ENCODE measurements at regions not wholly inside any gene's neighbourhood (a gene's known extent, or its start where the extent isn't known, plus 50 kb on each side); places are given as distances from the start of the nearest gene placed in this dataset.

DNA sequence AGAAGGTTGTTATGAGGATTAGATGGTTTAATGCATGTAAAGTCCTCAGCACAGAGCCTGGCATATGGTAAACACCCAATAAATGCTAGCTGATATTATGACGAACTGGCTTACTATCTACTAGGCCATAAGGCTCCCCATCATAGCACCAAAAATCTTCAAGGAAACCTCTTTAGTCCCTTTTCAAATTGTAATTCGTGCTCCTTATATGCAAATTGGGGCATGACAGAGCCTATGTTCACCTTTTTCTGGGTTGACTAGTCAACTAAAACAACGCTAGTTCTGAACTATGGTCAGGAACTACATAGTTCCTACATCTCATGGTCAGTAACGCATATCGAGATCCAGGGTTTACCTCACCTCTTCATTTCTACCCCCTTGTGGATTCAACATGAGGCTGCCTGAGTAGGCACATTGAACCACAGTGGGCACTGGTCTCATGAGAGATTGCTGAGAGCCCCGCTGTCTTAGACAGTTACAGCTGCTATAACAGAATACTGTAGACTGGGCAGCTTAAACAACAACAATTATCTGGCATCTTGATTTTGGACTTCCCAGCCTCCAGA is 97.2 kb upstream of the TNFAIP3 start:
- TF ChIP-seq CTCF (conservative IDR thresholded peaks at IDR 0.05; ENCODE audit: low read depth, low read length) (no peak), EZH2 (IDR thresholded peaks at IDR 0.05; ENCODE audit: low read length, unreplicated experiment) (no peak), EZH2phosphoT487 (IDR thresholded peaks at IDR 0.05; ENCODE audit: borderline replicate concordance, low read length) (no peak)

Data from PC-3 (cell line).